ENCODE measurements at regions not wholly inside any gene's neighbourhood (a gene's known extent, or its start where the extent isn't known, plus 50 kb on each side); places are given as distances from the start of the nearest gene placed in this dataset.
"Not testable (repeated sequence)": the region's sequence is repeated elsewhere in the genome, so short reads cannot be mapped to it uniquely, and the experiment has no call there.

DNA sequence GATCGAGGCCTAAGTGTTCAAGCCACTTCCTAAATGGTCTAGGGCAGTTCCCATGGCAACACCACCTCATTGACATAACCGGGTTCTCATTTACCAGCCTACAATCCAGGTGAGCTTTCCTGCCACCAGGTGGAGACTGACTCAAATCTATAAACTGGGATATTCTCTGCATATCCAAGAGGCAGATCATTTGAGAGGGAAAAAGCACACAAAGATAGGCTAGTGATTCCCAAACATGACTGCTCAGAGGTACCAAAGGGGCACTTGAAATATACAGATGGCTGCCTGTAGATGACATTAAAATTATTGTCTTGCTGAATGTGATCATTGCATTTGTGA lies 141.3 kb upstream of the PROK2 start (continued):
- TF ChIP-seq, protein P1, sequence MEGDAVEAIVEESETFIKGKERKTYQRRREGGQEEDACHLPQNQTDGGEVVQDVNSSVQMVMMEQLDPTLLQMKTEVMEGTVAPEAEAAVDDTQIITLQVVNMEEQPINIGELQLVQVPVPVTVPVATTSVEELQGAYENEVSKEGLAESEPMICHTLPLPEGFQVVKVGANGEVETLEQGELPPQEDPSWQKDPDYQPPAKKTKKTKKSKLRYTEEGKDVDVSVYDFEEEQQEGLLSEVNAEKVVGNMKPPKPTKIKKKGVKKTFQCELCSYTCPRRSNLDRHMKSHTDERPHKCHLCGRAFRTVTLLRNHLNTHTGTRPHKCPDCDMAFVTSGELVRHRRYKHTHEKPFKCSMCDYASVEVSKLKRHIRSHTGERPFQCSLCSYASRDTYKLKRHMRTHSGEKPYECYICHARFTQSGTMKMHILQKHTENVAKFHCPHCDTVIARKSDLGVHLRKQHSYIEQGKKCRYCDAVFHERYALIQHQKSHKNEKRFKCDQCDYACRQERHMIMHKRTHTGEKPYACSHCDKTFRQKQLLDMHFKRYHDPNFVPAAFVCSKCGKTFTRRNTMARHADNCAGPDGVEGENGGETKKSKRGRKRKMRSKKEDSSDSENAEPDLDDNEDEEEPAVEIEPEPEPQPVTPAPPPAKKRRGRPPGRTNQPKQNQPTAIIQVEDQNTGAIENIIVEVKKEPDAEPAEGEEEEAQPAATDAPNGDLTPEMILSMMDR (IDR thresholded peaks at IDR 0.05): peak; percentile 30; the same call in 1 of the 3 replicates
- TF ChIP-seq, protein P2, sequence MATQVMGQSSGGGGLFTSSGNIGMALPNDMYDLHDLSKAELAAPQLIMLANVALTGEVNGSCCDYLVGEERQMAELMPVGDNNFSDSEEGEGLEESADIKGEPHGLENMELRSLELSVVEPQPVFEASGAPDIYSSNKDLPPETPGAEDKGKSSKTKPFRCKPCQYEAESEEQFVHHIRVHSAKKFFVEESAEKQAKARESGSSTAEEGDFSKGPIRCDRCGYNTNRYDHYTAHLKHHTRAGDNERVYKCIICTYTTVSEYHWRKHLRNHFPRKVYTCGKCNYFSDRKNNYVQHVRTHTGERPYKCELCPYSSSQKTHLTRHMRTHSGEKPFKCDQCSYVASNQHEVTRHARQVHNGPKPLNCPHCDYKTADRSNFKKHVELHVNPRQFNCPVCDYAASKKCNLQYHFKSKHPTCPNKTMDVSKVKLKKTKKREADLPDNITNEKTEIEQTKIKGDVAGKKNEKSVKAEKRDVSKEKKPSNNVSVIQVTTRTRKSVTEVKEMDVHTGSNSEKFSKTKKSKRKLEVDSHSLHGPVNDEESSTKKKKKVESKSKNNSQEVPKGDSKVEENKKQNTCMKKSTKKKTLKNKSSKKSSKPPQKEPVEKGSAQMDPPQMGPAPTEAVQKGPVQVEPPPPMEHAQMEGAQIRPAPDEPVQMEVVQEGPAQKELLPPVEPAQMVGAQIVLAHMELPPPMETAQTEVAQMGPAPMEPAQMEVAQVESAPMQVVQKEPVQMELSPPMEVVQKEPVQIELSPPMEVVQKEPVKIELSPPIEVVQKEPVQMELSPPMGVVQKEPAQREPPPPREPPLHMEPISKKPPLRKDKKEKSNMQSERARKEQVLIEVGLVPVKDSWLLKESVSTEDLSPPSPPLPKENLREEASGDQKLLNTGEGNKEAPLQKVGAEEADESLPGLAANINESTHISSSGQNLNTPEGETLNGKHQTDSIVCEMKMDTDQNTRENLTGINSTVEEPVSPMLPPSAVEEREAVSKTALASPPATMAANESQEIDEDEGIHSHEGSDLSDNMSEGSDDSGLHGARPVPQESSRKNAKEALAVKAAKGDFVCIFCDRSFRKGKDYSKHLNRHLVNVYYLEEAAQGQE (IDR thresholded peaks at IDR 0.05): no peak
- TF ChIP-seq PBX3 (IDR thresholded peaks at IDR 0.05): no peak

DNA sequence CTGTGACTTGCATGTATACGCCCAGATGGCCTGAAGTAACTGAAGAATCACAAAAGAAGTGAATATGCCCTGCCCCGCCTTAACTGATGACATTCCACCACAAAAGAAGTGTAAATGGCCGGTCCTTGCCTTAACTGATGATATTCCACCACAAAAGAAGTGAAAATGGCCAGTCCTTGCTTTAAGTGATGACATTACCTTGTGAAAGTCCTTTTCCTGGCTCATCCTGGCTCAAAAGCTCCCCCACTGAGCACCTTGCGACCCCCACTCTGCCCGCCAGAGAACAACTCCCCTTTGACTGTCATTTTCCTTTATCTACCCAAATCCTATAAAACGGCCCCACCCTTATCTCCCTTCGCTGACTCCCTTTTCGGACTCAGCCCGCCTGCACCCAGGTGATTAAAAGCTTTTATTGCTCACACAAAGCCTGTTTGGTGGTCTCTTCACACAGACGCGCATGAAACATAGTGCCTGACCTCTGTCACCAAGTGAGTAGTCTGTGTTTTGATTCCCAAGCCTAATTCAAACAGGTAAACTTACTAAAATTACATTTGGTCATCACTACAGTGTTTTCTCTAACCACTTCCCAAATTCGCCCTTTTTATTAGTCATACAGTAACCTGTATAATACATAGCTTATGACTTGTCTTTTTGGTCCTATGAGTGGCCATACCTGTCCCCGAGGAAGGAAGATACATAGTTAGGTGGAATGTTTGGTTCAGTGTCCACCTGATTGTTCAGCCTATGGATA lies 140.7 kb upstream of the PROK2 start:
- CTCF ChIA-PET: interaction anchor here (0.9 kb wide), 1 partner anchor 893 kb away, joined by 5 read pairs; no protein-coding TSS in a partner anchor
- 45% methylated on average over 13 of the region's 13 CpGs for WGBS (ENCODE audit: missing lambda C conversion rate)
- H3K4me3 ChIP-seq; FAIRE-seq; H3K4me2 ChIP-seq; ATAC-seq; DNase-seq (ENCODE audit: low read depth in 1 of 2, low spot score in 1 of 2); POLR2A ChIA-PET; H3K27ac ChIP-seq; H3K4me1 ChIP-seq; H3K9me3 ChIP-seq: not testable (repeated sequence)

GRCh38 chr3:71924721-71925120 lies 139.8 kb upstream of the PROK2 start:
- DNase-seq (ENCODE audit: low read depth in 1 of 2, low spot score in 1 of 2) (no peak), FAIRE-seq (no peak), ATAC-seq (no peak)
- ChIA-PET POLR2A (no interaction called here), CTCF (interaction anchor here (1.2 kb wide), 1 partner anchor 10 kb away, joined by 4 read pairs; no protein-coding TSS in a partner anchor)
- no peak for TF ChIP-seq JUN (IDR thresholded peaks at IDR 0.05)
- no peak for TF ChIP-seq ZFP36 (IDR thresholded peaks at IDR 0.05; ENCODE audit: borderline replicate concordance, partially characterized antibody)
- no peak for TF ChIP-seq EP300 (IDR thresholded peaks at IDR 0.05)
- no peak for TF ChIP-seq ZNF302 (CRISPR knock-in tag; IDR thresholded peaks at IDR 0.05)
- no peak for TF ChIP-seq FOSL2 (IDR thresholded peaks at IDR 0.05)
- TF ChIP-seq FOSL2 (CRISPR knock-in tag; IDR thresholded peaks at IDR 0.05): no peak
- TF ChIP-seq MAFK (IDR thresholded peaks at IDR 0.05; ENCODE audit: partially characterized antibody): peak; percentile 16
- TF ChIP-seq FOXS1 (CRISPR knock-in tag; IDR thresholded peaks at IDR 0.05): no peak
- Histone ChIP-seq H3K27ac (no peak overlapping the region), H3K4me1 (no peaks in the 10 kb centered on the region), H3K4me3 (no peak overlapping the region), H3K9me3 (no peaks in the 10 kb centered on the region), H3K4me2 (no peak overlapping the region)
- 19% methylated on average over 2 of the region's 2 CpGs for WGBS (ENCODE audit: missing lambda C conversion rate)

GRCh38 chr3:71921036-71921435 lies 136.1 kb upstream of the PROK2 start:
- Histone ChIP-seq H3K9me3 (no peaks in the 10 kb centered on the region), H3K27ac (no peak overlapping the region), H3K4me2 (no peak overlapping the region), H3K4me1 (no peaks in the 10 kb centered on the region), H3K4me3 (no peak overlapping the region)
- no peak for TF ChIP-seq RCOR1 (IDR thresholded peaks at IDR 0.05; ENCODE audit: low read depth, low read length)
- TF ChIP-seq JUNB (IDR thresholded peaks at IDR 0.05): no peak
- TF ChIP-seq RARB (CRISPR knock-in tag; IDR thresholded peaks at IDR 0.05): no peak
- TF ChIP-seq KDM1A (IDR thresholded peaks at IDR 0.05; ENCODE audit: low read depth): no peak
- FAIRE-seq (no peak), DNase-seq (ENCODE audit: low read depth in 1 of 2, low spot score in 1 of 2) (no peak), ATAC-seq (no peak)
- 38% methylated on average over 1 of the region's 1 CpG for WGBS (ENCODE audit: missing lambda C conversion rate)
- ChIA-PET POLR2A (no interaction called here), CTCF (no interaction called here)
